Breast epithelium (tissue), 4 donors: ENCODE measurements at regions not wholly inside any gene's neighbourhood (a gene's known extent, or its start where the extent isn't known, plus 50 kb on each side); places are given as distances from the start of the nearest gene placed in this dataset.

ENCODE experiments used
- DNase-seq, 2 donors: peaks; one replicate each; pipeline ENCODE4 v3.0.0-alpha.2; 2019; ENCODE audit warnings: low spot score in 2 of 2
- H3K27ac ChIP-seq, 2 donors: fragments of 200-600 bp; sonication (generic) in 1 of 2; one replicate each; pipeline ENCODE4 v1.5.1; 2016 to 2019; ENCODE audit warnings: mild to moderate bottlenecking in 1 of 2
- H3K27me3 ChIP-seq, 2 donors: fragments of 200-600 bp; sonication (generic) in 1 of 2; one replicate each; pipeline versions ENCODE4 v1.5.1 to v1.6.0; 2017 to 2019; ENCODE audit warnings: control low read depth in 1 of 2, mild to moderate bottlenecking in 1 of 2
- H3K36me3 ChIP-seq: fragments of 200-600 bp; one replicate; pipeline ENCODE4 v1.5.1; 2019
- H3K4me1 ChIP-seq, 2 donors: fragments of 200-600 bp; sonication (generic); one replicate each; pipeline ENCODE4 v1.5.1; 2016 to 2019; ENCODE audit warnings: control low read depth in 1 of 2
- H3K4me3 ChIP-seq, 3 donors: fragments of 200-600 bp; sonication (generic); 1 replicate in 2 of 3; 2 replicates in 1 of 3; pipeline ENCODE4 v1.5.1; 2016 to 2019; ENCODE audit warnings: mild to moderate bottlenecking in 3 of 3, moderate library complexity in 2 of 3
- H3K9me3 ChIP-seq, 2 donors: fragments of 200-600 bp; sonication (generic) in 1 of 2; one replicate each; pipeline ENCODE4 v1.5.1; 2016 to 2019; ENCODE audit warnings: control low read depth in 1 of 2
- CTCF ChIP-seq, 3 donors: fragments of 450-650 bp; IDR thresholded peaks; one replicate each; pipeline ENCODE4 v1.5.1; 2016 to 2017; ENCODE audit warnings: antibody characterized with exemption in 3 of 3, mild to moderate bottlenecking in 3 of 3, moderate library complexity in 3 of 3
- POLR2A ChIP-seq: fragments of 450-650 bp; IDR thresholded peaks from one replicate; pipeline ENCODE4 v1.6.1; 2016; ENCODE audit warnings: antibody characterized with exemption, mild to moderate bottlenecking, moderate library complexity
- POLR2AphosphoS5 ChIP-seq, 3 donors: sonication (generic); formaldehyde crosslinking; IDR thresholded peaks; one replicate each; pipeline ENCODE4 v1.6.1; 2017; ENCODE audit warnings: antibody characterized with exemption in 3 of 3
- intact Hi-C: fragments of 100-400 bp; cut with DNase I; formaldehyde crosslinking; loops from one replicate; pipeline ENCODE4 v1.15.1; 2023; ENCODE audit warnings: low total_unique reads

DNA sequence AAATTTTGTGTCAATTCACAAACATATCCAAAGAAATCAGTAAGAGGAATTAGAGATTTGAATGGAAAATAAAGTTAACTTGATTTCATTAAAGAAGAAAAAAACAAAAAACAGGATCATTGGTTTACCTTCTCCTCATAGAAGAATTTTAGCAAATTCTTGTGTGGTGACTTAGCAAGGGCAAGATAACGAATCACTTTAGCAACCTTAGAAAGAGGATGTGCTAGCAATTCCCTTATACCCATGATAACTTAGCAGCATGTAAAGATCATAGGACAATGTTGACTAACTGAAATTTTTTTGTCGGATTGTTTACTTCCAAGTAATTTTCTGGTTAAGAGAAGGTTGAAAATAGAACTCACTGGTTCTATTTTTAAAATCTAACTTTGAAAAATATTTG lies 609.3 kb downstream of the GBE1 start:
- TF ChIP-seq POLR2AphosphoS5 (IDR thresholded peaks at IDR 0.05) (no peak), POLR2A (no peak), CTCF (IDR thresholded peaks at IDR 0.05) (no peak)
- Histone ChIP-seq H3K36me3 (no peaks in the 10 kb centered on the region), H3K27ac (no peak overlapping the region), H3K4me1 (no peaks in the 10 kb centered on the region), H3K9me3 (peaks cover 0 to 9% of the 10 kb centered on the region in 2 donors), H3K27me3 (no peaks in the 10 kb centered on the region), H3K4me3 (no peak overlapping the region)
- no peak for DNase-seq
- intact Hi-C loops = loop anchor here (2.0 kb wide), 1 partner anchor 27 kb away; no protein-coding TSS in a partner anchor

DNA sequence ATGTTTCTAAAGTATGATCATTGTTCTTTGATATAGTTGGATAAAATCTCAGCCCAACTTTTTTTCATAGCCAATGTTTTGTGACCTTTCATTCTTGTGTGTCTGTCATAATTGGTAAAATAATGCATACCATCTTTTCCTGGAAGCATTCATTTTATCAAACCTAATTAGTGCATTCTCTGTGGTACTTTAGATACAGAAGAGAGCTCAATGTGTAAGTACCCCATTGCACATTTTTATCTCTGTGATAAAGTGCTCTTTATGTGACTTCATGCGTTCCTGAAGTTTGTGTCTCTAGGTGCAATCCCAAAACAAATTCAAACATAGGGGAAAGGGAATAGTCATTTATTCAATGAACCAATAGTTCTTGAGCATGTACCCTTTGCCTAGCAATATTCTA lies 628.5 kb downstream of the GBE1 start:
- TF ChIP-seq POLR2AphosphoS5 (IDR thresholded peaks at IDR 0.05) (no peak), POLR2A (no peak), CTCF (IDR thresholded peaks at IDR 0.05) (no peak)
- Histone ChIP-seq H3K4me3 (no peak overlapping the region), H3K27me3 (no peaks in the 10 kb centered on the region), H3K9me3 (peaks cover 0 to 5% of the 10 kb centered on the region in 2 donors), H3K27ac (no peak overlapping the region), H3K36me3 (no peaks in the 10 kb centered on the region), H3K4me1 (no peaks in the 10 kb centered on the region)
- DNase-seq = no peak
- intact Hi-C loops = no loop called here

DNA sequence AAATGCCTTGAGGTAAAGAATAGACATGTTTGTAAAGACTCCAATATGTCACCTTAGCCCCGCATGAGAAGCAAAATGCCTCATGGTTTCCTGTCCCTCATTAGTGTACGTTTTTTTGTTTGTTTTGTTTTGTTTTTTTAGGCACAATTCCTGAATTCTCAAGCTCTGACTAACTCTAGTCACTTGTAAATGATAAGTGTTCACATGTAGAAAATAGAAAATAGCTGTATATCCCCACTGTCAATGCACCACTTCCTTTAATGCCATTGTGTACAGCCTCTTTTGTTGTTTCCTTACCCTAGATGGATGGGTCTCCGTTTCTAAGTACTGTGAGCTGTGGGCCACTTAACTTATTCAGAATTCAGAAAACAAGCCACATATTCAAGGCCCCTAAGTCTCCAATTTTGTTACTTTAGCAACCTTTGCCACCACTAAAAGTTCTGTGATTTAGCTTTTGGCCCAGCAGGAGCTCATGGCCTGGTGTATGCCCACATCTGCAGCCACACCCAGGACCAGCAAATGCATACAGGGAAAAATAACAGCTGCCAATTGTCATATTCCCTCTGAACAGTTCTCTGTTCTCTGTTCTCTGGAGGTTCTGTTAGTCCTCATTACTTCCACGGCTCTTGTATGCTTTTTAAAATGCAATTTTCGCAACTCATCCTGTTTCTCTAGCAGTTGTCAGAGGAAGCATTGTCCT lies 655.5 kb downstream of the GBE1 start:
- intact Hi-C loops = no loop called here
- H3K36me3 ChIP-seq = no peaks in the 10 kb centered on the region
- no peaks in the 10 kb centered on the region for H3K4me1 ChIP-seq
- no peak overlapping the region for H3K4me3 ChIP-seq
- DNase-seq = no peak
- H3K27me3 ChIP-seq = no peaks in the 10 kb centered on the region
- no peak overlapping the region for H3K27ac ChIP-seq
- TF ChIP-seq CTCF (IDR thresholded peaks at IDR 0.05) (no peak), POLR2A (no peak), POLR2AphosphoS5 (IDR thresholded peaks at IDR 0.05) (no peak)
- no peaks in the 10 kb centered on the region for H3K9me3 ChIP-seq

- intact Hi-C loops = no loop called here
- no peak overlapping the region for H3K4me3 ChIP-seq
- DNase-seq = no peak
- H3K9me3 ChIP-seq = no peaks in the 10 kb centered on the region
- H3K4me1 ChIP-seq = no peaks in the 10 kb centered on the region
- H3K27ac ChIP-seq = no peak overlapping the region
- H3K27me3 ChIP-seq = no peaks in the 10 kb centered on the region
- TF ChIP-seq POLR2AphosphoS5 (IDR thresholded peaks at IDR 0.05) (no peak), CTCF (IDR thresholded peaks at IDR 0.05) (no peak), POLR2A (no peak)
- H3K36me3 ChIP-seq = no peaks in the 10 kb centered on the region
Measured at GRCh38 chr3:81105206-81105605, 656.2 kb downstream of the GBE1 start.

GRCh38 chr3:81097889-81098288 lies 663.6 kb downstream of the GBE1 start:
- Histone ChIP-seq H3K27me3 (no peaks in the 10 kb centered on the region), H3K27ac (no peak overlapping the region), H3K9me3 (no peaks in the 10 kb centered on the region), H3K4me1 (no peaks in the 10 kb centered on the region), H3K36me3 (no peaks in the 10 kb centered on the region), H3K4me3 (no peak overlapping the region)
- TF ChIP-seq POLR2AphosphoS5 (IDR thresholded peaks at IDR 0.05) (no peak), POLR2A (no peak), CTCF (IDR thresholded peaks at IDR 0.05) (no peak)
- no peak for DNase-seq
- intact Hi-C loops = no loop called here
